ENCODE measurements at regions not wholly inside any gene's neighbourhood (a gene's known extent, or its start where the extent isn't known, plus 50 kb on each side); places are given as distances from the start of the nearest gene placed in this dataset.
"Not testable (repeated sequence)": the region's sequence is repeated elsewhere in the genome, so short reads cannot be mapped to it uniquely, and the experiment has no call there.

DNA sequence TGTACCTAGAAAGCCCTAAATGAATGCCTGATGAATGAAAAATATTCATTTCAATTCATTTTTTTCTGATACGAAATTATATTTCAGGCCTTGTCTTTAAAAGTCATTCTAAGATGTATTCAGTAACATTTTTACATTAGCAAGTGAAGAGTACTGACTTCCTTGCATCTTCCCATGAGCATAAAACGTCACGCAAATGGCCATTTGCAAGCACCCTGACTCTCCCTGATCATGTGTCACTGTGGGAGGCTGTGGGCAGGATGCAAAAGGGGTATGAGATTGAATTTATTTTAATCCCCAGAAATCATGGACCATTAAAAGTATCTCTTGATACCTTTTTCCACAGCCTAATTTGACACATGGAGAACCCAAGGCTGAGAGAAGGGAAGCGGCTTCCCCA is 105.0 kb downstream of the BDH1 start:
- Histone ChIP-seq H3K9me3 (no peaks in the 10 kb centered on the region), H3K4me1 (no peaks in the 10 kb centered on the region), H3K36me3 (no peaks in the 10 kb centered on the region), H3K27me3 (no peaks in the 10 kb centered on the region), H3K27ac (no peak overlapping the region), H3K4me3 (no peak overlapping the region)
- TF ChIP-seq CTCF (IDR thresholded peaks at IDR 0.05) = no peak
- no peak for DNase-seq (ENCODE audit: low spot score)

- H3K4me3 ChIP-seq = no peak overlapping the region
- H3K36me3 ChIP-seq = no peaks in the 10 kb centered on the region
- no peak for TF ChIP-seq CTCF (IDR thresholded peaks at IDR 0.05)
- no peaks in the 10 kb centered on the region for H3K4me1 ChIP-seq
- DNase-seq (ENCODE audit: low spot score) = no peak
- no peaks in the 10 kb centered on the region for H3K9me3 ChIP-seq
- H3K27me3 ChIP-seq = no peaks in the 10 kb centered on the region
- H3K27ac ChIP-seq = no peak overlapping the region
Measured at GRCh38 chr3:197450308-197450707, 105.5 kb downstream of the BDH1 start.

- not testable (repeated sequence) for H3K4me1 ChIP-seq; H3K27me3 ChIP-seq; H3K4me3 ChIP-seq; H3K9me3 ChIP-seq; H3K27ac ChIP-seq; DNase-seq (ENCODE audit: low spot score); H3K36me3 ChIP-seq
Measured at GRCh38 chr3:197449181-197449580, 106.6 kb downstream of the BDH1 start.

DNA sequence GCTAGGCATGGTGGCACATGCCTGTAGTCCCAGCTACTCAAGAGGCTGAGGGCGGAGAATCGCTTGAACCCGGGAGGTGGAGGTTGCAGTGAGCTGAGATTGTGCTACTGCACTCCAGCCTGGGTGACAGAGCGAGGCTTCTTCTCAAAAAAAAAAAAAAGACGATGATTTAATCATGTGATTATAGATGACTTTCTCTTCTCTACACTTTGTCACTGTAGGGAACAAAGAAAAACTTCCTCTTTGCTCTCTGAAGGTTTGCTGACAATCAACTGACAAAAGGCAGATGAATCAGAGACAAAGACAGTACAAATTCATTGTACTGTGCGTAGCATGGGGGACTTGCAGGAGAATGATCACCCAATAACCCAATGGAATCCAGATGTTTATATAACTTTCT is 108.0 kb downstream of the BDH1 start:
- not testable (repeated sequence) for H3K4me1 ChIP-seq; H3K9me3 ChIP-seq; H3K27ac ChIP-seq; H3K4me3 ChIP-seq; H3K36me3 ChIP-seq; DNase-seq (ENCODE audit: low spot score); H3K27me3 ChIP-seq

- Histone ChIP-seq H3K27me3 (no peaks in the 10 kb centered on the region), H3K9me3 (no peaks in the 10 kb centered on the region), H3K4me3 (no peak overlapping the region), H3K4me1 (no peaks in the 10 kb centered on the region), H3K36me3 (no peaks in the 10 kb centered on the region), H3K27ac (no peak overlapping the region)
- no peak for DNase-seq (ENCODE audit: low spot score)
- TF ChIP-seq CTCF (IDR thresholded peaks at IDR 0.05) = no peak
Measured at GRCh38 chr3:197447057-197447456, 108.7 kb downstream of the BDH1 start.

DNA sequence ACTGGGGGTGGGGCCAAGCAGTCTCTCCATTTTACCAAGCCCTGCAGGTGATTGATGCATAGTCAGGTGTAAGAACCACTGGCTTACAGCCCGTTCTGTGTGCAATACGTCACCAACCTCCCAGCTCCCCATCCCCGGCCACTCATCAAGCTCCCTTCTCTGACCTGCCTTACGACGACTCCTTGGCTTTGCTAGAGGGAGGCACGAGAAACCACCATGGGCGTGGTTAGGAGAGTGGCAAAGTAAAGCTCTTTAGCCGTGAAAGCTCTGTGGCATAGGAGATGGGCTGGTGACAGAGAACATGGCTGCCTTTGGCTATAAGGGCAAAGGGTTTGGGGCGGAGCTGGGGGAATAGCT is 109.1 kb downstream of the BDH1 start:
- H3K27ac ChIP-seq = no peak overlapping the region
- DNase-seq (ENCODE audit: low spot score) = no peak

More for the DNA sequence above, 109.1 kb downstream of the BDH1 start:
- no peak for TF ChIP-seq CTCF (IDR thresholded peaks at IDR 0.05)
- Histone ChIP-seq H3K4me1 (no peaks in the 10 kb centered on the region), H3K4me3 (no peak overlapping the region), H3K27me3 (no peaks in the 10 kb centered on the region), H3K9me3 (no peaks in the 10 kb centered on the region), H3K36me3 (no peaks in the 10 kb centered on the region)
